ENCODE measurements at regions not wholly inside any gene's neighbourhood (a gene's known extent, or its start where the extent isn't known, plus 50 kb on each side); places are given as distances from the start of the nearest gene placed in this dataset.
A peak's percentile ranks its signal among the peaks of the same experiment; 100 is the strongest.

DNA sequence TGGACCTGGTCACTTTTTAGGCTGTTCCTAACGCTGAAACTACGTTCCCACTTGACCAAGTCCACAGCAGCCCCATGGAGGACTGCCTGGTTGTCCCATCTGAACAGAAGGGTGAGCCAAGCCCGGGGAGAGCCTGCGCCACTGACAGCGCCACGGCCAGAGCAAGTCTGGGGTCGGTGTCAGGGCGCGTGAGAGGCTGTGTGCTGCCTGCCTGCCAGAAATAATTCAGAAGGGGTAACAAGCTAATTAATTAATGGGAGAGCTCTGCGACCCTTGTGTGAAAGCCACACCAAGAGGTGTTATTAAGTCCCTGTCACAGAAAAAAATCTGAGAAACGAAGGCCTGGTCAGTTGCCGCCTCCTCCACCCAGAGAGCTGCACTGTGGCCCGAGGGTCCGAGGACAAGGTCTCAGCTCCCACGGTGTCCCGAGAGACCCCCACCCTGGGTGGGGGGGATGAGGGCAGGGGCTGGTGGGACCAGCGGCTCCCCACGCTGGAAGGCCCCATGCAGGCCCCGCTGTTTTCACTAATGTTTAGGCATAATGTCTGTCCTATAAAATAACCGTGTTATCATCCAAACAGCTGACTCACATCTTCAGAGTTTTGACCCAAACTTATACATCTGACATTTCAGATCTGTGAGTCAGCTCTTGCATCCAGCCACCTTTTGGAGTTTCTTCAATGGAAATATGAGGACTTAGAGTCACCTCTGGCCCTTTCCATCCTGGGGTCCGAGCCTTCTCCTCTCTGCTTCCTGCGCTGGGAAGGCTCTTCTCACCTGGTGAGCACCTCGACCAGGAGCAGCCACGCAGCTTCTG lies 58.5 kb downstream of the DLL1 start:
- DNase-seq (ENCODE audit: low read depth, low spot score) = no peak

DNA sequence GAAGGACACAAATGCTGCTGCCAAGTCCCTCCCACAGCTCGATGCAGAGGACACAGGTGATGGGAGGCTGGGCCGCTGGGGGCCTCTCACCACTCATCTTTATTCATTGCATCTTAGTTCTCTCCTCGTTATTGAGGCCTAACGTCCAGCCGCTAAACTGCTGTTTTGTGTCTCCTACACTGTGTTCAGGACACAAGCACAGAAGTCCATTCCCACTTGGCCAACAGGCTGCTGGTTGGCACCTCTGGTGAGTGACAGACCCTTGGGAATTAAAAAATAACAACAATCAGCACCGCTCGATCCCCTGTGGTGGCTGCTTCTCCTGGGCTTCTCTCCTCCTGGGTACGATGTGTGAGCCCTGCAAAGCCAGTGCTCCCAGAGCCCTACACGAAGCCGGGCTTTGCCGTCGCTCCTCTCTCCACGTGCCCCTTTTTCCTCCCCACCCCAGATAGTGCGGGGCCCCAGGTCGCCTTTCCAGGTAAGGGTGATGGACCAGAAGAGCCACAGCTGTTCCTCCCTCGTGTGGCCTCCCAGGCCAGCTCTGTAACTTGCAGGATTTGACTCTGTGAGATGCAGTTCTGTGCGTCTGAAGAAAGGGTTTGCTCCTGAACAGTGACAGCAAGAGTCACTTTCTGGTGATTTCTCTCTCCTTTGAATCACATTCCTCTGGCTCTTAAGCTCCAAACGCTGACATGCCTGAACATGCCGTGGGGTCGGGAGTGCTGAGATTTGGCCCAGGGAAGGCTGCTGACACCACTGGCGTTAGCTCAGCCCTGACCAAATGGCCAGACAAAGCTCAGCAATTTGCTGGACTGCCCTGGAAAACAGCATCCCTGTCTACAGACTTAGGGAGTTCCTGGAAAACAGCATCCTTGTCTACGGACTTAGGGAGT lies 59.3 kb downstream of the DLL1 start:
- peak; percentile 33 for DNase-seq (ENCODE audit: low read depth, low spot score)

DNA sequence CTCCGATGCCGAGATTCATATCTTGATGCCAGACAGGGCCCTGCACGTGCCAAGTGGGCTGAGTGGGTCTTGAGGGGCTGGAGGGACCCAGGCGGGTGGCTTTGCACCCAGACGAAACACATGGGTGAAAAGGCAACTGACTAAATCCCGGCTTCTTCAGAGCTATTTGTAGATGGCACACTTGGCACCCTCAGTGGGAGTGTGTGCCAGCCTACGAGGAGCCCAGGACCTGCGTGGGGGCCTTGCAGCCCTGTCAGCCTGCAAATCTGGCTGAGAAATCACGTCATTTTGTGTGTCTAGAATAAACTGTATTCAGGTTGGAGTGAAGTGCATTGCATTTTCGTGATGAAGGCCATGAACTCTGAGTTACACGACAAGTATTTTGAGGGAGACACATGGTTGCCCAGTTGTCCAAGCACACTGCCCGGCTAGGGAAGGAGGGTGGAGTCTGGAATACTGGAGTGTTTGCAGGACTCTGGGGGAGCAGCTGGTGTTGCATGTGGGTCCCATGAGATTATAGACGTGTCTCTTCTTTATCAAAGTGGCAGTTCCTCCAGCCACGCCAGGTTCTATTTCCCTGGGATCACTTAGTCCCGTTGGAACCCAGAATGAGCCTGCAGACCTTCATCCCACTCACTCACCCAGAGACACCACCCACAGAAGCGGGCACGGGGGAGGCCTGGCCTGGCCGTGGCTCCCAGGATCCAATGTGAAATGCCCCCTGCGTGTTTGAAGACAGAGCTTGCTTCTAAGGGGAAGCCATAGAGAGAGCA lies 60.2 kb downstream of the DLL1 start:
- no peak for DNase-seq (ENCODE audit: low read depth, low spot score)

DNA sequence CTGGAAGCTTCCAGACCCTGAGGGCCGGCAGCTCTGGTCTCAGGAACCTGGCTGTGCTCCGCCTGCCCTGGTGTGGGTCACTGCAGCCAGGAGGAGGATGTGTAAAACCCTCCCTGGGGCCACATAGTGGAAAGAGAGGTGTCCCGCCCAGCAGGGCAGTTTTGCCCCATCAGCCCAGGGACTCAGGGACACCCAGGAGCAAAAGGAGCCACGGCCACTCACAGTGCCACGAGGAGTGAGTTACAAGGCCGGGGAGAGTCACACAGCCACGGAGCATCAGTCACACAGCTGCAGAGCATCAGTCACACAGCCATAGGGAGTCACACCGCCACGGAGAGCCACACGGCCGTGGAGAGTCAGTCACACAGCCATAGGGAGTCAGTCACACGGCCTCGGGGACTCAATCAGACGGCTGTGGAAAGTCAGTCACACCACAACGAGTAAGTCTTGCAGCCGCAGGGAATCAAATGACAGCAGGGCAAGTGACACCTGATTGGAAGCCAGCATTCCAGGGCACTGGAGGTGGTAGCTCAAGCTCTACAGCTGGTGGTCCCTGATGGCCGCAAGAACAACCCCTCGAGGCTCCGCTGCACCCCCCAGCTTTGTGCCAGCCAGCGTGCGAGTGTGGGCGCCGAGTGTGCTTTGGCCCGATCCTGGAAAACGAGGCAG lies 60.9 kb downstream of the DLL1 start:
- DNase-seq (ENCODE audit: low read depth, low spot score) = no peak

DNA sequence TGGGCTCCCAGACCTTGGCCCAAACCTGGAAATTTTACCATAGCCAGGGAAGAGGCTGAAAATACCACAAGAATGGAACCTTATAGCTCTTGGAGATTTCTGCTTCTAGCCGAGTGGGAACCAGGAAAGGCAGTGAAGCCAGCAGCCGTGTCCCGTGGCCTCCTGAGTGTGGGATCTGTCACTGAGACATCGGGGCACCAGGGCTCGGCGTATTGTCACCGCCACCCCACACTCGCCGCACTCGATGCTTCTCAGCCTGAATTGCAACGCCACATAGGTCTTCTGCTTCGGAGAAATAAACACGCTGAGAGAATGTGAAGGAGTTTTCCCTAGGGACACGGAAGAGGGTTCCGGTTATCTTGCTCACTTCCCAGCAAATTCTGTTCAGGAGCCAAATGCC lies 61.5 kb downstream of the DLL1 start:
- DNase-seq (ENCODE audit: low read depth, low spot score) = no peak

DNA sequence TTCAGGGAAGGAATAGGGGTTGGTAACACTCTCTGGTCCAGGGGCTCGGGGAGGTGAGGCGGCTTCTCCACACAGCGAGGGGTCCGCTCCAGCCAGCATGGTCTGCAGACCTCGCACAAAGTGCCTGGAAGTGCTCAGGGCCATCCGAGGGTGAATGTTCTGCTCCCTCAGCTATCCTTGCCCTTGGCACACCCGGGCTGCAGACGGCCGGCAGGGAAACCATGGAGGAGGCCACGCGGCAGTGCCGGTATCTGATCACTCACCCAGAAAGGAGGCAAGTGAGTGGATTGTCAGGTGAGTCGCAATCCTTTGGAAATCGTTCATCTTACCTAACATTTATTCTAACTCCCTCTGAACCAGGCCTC lies 62.0 kb downstream of the DLL1 start:
- DNase-seq (ENCODE audit: low read depth, low spot score) = no peak

DNA sequence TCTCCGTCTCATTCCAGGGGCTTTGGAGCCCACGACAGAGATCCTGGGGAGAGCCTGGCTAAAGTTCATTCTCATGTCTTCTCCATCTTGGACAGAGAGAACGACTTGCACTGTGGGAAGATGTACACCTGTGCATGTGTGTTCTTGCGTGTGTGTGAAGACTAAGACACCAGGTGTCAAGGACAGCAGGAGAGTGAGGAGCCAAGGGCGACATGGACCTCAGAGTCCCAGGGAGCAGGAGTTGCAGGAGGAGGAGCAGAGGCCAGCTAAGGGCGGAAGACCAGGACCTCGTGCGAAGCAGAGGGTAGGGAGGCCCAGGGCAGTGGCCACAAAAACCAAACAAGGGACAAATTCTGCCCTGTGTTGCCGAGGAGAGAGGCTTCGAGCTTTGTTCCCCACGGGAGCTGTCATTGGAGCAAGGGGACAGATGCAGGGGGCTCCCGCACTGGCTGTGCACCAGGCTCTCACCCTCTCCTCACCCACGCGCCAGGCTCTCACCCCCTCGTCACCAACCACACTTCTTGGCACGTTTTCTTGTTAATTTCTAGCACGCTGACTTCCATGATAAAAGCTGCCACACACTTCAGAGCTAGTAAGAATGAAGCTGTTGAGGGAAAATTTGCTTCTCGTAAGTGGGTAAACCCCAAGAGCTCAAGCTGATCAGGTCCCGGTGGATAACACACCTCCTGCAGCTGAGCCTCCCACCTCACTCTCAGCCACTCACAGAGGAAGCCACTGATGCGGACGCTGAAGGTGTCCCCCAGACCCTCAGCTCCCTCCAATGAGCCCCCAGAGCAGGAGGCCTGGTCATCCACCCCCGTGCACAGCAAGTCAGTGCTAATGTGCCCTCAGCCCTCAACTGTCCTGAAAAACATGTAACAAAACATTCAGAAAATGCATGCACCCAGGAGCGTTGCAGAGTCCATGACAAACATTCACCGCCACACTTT lies 62.6 kb downstream of the DLL1 start:
- DNase-seq (ENCODE audit: low read depth, low spot score) = no peak

DNA sequence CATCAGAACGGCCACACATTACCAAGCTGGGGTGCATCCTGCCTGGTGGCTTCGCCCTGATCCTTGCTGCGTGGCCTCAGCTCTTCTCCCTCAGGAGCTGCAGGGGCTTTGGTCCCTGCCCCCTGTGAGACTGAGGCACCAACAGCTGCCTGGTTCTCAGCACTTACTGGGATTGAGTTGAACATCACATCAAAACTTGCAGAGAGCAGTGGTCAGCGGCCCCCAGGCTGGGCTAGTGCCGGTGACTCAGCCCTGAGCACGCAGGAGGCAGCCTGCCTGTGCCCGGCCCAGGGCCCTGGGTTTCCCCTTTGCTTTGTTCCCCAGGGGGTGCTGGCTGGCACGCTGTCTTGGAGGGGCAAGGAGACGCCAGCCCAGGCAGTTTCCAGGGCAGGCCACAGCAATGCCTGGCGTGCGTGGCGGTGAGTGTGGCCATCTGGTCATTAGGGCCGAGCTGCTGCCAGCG lies 63.3 kb downstream of the DLL1 start:
- DNase-seq (ENCODE audit: low read depth, low spot score) = no peak

DNA sequence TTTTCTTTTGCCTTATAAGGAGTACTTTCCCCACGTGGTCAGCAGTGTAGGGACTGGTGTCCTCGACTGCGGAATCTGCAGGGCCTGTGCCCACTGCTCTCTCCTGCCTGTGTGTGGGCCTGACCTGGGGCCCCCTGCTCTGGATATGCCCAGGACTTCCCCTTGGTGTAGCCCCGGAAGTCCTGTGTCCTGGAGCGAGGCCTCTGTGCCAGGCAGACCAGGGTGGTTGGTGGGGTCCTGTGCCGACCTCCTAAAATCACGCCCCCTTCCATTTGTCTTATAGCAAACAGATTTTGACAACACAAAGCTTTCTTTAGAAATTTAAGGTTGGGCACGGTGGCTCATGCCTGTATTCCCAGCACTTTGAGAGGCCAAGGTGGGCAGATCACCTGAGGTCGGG lies 64.2 kb downstream of the DLL1 start:
- DNase-seq (ENCODE audit: low read depth, low spot score) = no peak

DNA sequence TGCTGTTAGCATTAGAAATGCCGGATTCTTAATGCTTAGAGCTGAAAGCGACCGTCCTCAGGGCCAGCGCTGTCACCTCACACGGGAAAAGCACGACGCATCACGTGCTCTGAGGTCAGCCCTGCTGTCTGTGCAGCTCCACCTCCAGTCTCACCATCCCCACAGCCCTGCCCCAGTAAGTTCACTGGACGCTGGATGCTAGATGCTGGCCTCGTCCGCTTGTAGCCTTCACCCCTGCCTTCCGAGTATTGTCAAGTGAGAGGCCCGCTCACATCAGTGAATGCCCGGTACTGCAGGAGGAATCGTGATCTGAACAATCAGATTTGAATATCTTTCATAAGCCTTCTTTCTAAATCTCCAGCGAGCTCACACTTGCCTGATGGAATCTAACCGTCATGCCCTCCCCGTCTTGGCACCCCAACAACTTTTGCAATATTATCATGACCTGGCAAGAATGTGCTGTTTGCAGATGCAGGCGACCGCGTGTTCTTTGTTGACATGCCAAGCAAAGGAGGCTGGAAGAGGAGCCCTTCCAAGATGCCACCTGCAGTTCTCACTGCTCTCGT lies 64.9 kb downstream of the DLL1 start:
- no peak for DNase-seq (ENCODE audit: low read depth, low spot score)

DNA sequence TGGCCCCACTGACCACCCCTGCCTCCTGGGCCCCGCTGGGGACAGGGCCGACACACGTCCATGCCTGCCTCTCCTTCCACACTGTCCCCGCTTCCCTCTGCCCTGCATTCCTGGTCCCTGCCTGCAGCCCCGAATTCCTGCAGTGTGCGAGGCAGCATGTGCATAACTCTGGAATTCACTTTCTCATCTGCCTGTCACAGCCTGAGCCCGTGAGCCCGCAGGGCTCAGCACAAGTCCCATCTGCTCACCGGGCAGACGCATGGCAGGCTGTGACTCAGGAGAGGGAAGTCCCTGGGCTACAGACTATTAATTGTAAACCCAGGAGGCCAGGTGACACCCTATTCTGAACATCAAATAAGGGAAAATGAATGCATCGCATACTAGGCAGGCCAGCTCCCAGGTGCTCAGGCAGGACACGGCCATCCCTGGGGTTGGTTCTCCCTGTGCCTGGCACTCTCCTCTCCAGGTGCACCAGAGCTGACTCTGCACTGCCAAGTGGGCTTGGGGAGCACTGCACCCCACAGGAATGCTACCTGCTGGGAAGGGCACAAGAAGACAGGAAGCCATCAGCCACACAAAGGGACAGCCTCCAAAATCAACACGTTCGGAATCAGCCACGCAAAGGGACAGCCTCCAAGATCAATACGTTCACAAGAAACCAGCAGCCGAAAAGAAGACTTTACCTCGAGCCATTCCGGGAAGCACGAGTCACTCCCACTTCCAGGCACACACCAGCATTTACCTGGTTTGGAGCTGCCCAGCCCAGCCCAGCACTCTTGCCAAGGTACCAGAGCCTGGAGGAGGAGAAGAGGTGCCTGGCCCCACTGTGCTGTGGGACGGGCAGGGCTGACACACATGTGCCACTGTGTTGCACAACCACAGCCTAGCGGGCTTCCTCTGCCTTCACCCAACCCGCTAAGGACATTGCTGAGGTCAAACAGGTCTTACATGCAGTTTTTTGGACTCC lies 65.9 kb downstream of the DLL1 start:
- peak; percentile 88 for DNase-seq (ENCODE audit: low read depth, low spot score)

DNA sequence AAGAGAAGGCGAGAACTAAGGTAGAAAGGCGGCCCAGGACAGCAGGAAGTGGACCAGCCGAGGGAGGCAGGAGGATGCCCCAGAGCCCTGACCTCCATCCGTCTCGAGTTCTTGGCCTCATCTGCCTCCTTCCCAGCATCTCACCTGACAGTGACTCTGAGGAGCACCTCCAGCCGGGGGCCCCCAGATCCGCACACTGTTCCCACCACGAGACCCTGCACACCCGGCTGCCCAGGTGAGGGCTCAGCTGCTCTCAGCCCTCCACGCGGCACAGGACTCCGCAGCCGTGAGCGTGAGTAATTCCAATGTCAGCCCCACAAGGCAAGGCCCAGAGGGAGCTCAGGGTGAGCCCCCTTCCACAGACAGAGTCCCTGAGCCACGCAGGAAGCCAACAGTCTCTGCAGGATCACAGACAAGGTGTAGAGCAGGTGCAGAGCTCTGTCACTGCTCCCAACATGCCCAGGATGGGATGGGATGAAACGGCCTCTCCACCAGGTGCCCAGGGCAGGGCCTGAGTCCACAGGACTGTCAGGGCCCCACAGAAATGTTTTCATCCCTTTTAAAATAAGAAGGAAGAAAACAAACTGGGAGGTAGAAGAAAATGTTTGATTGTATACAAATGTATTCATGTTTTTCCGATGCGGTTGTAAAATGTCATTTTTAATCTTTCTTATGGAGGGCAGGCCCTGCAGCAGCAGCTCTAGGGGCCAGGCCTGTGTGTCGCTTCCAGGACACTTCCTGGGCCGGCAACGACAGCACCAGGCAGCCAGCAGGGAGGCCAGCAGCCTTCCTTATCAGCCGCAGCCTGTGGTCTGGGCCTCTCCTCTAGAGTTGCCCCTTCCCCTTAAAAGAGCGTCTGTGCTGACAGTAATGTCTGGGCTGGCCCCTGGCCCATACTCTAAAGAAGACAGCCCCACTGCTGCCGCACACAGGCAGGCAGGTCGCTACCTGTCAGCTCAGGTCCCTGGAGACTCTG lies 66.9 kb downstream of the DLL1 start:
- DNase-seq (ENCODE audit: low read depth, low spot score) = peak; percentile 3

DNA sequence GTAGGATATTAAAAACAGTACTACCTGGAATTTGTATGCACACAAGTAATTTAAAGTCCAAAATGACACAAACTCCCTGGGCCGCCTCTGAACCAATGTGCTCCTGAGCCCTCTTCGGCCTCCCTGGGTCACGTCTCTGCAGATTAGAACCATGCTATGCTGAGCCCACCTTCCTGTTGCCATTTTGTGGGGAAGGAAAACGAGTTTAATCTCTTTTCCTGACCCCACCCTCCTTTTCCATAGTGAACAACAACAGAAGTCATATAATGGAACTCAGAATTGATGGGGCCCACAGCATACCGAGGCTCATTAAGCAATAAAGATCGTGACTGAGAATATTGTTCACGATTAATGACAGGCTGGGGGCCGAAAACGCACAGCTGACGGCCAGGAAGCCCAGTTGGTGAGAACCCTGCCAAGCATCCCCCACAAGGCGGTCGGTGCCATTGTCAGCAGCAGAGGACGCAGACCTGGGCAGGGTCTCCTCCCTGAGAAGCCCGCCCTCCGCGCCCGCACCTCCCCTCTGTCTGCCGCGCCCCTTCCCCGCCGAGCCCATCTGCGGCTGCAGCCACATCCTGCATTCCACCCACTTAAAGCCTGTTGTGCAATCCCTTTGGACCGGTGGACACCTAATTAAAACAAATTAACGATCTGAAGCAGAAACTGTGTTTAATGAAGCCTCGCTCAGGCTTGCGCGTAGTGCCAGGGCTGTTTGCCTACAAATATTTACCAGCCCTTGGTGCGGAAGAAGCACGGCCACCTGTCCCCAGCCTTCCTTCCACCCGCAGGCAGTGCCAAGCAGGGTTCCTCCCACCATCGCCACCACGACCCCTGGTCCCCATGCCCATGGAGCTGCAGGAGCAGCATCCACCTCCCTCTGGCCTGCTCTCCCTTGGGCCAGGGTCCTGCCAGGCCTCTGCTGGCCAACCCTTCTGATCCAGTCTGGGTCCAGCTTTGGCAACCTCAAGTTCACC lies 68.1 kb downstream of the DLL1 start:
- peak; percentile 34 for DNase-seq (ENCODE audit: low read depth, low spot score)

DNA sequence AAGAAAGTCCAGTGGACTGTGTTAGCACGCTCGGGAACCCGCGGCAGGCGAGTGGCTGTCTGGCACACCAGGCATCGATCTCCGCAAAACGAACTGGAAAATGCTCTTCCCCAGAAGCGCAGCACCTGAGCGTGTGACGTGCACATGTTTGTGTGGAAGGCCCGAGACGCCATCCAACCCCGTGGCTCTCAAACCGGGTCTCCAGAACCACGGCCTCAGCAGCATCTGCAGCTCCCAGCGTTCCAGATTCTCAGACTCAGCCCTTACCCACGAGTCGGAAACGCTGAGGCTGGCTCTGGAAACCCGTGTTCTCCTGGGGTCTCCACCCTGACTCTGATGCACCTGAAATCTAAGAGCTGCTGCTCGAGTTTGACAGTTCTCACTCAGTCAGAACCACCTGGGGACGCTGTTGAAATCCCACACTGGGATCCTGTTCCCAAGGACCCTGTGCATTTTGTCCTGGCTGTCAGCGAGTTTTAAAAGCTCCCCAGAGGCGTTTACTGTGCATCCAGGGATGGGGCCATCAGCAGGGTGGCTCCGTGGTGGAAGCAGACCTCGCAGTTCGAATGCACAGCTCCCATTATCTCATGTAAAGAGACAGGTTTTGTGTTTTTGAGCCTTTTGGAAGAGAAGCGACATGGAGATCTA lies 69.0 kb downstream of the DLL1 start:
- DNase-seq (ENCODE audit: low read depth, low spot score) = peak; percentile 54

DNA sequence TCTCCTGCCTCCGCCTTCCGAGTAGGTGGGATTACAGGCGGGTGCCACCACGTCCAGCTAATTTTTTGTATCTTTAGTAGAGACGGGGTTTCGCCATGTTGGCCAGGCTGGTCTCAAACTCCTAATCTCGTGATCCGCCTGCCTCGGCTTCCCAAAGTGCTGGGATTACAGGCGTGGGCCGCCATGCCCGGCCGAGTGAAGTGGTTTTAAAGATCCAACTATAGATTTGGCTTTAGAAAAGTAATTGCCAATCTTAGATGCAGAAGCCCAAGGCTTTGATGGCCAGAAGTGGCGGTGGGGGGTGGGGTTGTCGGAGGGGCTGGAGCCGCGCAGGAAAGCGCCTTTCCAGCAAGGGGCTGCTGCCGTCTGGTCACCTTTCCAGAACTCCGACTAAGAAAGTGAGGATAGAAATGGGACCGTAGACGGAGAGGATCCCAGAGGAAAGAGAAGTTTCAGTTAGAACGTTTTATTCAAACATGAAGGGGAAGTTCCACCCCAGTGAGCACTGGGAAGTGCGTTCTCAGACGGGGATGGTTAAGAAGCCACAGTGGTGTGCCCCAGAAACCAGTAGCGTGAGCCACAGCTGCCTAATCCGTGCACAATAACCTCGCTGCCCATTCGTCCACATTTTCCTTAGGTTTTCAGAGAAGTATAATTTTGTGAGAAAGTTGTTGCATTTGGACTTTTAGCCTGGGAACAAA lies 69.7 kb downstream of the DLL1 start:
- DNase-seq (ENCODE audit: low read depth, low spot score) = peak; percentile 23
